C4-2B (cell line): ENCODE measurements at regions not wholly inside any gene's neighbourhood (a gene's known extent, or its start where the extent isn't known, plus 50 kb on each side); places are given as distances from the start of the nearest gene placed in this dataset.

ENCODE experiments used
- CTCF ChIP-seq: fragments of 450-650 bp; conservative IDR thresholded peaks from 2 replicates; pipeline ENCODE4 v1.5.1; 2017; ENCODE audit warnings: mild to moderate bottlenecking
- ZFX ChIP-seq: fragments of 450-650 bp; IDR thresholded peaks from 2 replicates; pipeline ENCODE4 v1.6.1; 2017

- TF ChIP-seq CTCF, result no peak
- no peak for TF ChIP-seq ZFX
Observed at GRCh38 chr18:53702480-53702879, 522.0 kb downstream of the MBD2 start.
